ENCODE measurements at regions not wholly inside any gene's neighbourhood (a gene's known extent, or its start where the extent isn't known, plus 50 kb on each side); places are given as distances from the start of the nearest gene placed in this dataset.

- TF ChIP-seq POLR2AphosphoS5 (IDR thresholded peaks at IDR 0.05; ENCODE audit: low read depth) (no peak), CTCF (IDR thresholded peaks at IDR 0.05; ENCODE audit: insufficient read depth, low read length) (no peak), REST (IDR thresholded peaks at IDR 0.05; ENCODE audit: insufficient replicate concordance, low read depth) (no peak)
Measured at GRCh38 chr3:103889675-103890074, 1454.9 kb downstream of the ZPLD1 start.

Data from HL-60 (cell line).